ENCODE measurements at regions not wholly inside any gene's neighbourhood (a gene's known extent, or its start where the extent isn't known, plus 50 kb on each side); places are given as distances from the start of the nearest gene placed in this dataset.

GRCh38 chr15:29921130-29921601, 98.9 kb upstream of the TJP1 start:
- ChIA-PET CTCF (interaction anchor here (0.6 to 0.7 kb wide), 2 partner anchors 224 to 242 kb away, joined by 5 to 6 read pairs; no protein-coding TSS in a partner anchor), POLR2A (interaction anchor here (1.0 to 1.2 kb wide), 2 partner anchors 11 to 100 kb away, joined by 3 to 5 read pairs; partner anchors contain the start of gene TJP1)
- H3K36me3 ChIP-seq (ENCODE audit: control insufficient read depth in 2 of 2, insufficient read depth in 1 of 2, low read length in 2 of 2) = no peaks in the 10 kb centered on the region
- no peak overlapping the region for H3K27ac ChIP-seq (ENCODE audit: extremely low read depth, low read depth, low read length)
- H3K4me3 ChIP-seq (ENCODE audit: low read depth, low read length) = no peak overlapping the region
- TF ChIP-seq, protein P1, sequence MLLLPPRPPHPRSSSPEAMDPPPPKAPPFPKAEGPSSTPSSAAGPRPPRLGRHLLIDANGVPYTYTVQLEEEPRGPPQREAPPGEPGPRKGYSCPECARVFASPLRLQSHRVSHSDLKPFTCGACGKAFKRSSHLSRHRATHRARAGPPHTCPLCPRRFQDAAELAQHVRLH (tag by site-specific recombination; IDR thresholded peaks at IDR 0.05) = no peak
- TF ChIP-seq, protein P2, sequence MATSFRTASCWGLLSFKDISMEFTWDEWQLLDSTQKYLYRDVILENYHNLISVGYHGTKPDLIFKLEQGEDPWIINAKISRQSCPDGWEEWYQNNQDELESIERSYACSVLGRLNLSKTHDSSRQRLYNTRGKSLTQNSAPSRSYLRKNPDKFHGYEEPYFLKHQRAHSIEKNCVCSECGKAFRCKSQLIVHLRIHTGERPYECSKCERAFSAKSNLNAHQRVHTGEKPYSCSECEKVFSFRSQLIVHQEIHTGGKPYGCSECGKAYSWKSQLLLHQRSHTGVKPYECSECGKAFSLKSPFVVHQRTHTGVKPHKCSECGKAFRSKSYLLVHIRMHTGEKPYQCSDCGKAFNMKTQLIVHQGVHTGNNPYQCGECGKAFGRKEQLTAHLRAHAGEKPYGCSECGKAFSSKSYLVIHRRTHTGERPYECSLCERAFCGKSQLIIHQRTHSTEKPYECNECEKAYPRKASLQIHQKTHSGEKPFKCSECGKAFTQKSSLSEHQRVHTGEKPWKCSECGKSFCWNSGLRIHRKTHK (tag by site-specific recombination; IDR thresholded peaks at IDR 0.05) = no peak
- TF ChIP-seq GFI1B (tag by site-specific recombination; IDR thresholded peaks at IDR 0.05) (no peak), MZF1 (tag by site-specific recombination; IDR thresholded peaks at IDR 0.05; ENCODE audit: borderline replicate concordance) (no peak), SCRT2 (tag by site-specific recombination; IDR thresholded peaks at IDR 0.05) (no peak)
- peaks cover 18% of the 10 kb centered on the region for H3K4me1 ChIP-seq (ENCODE audit: control insufficient read depth, insufficient read depth, low read length)
- H3K9me3 ChIP-seq (ENCODE audit: control insufficient read depth, insufficient read depth, low read depth, low read length) = no peaks in the 10 kb centered on the region

DNA sequence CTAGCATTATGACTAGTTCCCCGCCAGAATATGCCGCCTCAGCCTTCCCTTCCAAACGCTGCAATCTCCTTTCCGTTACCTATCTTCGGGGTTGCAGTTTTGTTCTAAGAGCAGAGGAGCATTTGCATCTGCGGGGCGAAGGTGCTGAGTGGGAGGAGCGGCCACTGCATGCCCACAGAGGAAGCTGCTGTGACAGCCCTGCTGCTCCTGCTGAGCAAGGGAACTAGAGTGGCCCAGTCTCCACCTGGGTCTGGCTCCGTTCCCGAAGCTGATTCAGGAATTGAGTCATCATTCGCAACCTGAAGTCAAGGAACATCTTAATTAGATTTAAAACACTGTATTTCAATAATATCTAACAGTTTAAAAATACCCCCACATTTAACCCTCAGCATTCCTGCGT, 98.2 kb upstream of the TJP1 start:
- no peaks in the 10 kb centered on the region for H3K9me3 ChIP-seq (ENCODE audit: control insufficient read depth, insufficient read depth, low read depth, low read length)
- H3K36me3 ChIP-seq (ENCODE audit: control insufficient read depth in 2 of 2, insufficient read depth in 1 of 2, low read length in 2 of 2) = no peaks in the 10 kb centered on the region
- ChIA-PET POLR2A (interaction anchor here (1.0 to 1.2 kb wide), 2 partner anchors 10 to 99 kb away, joined by 3 to 5 read pairs; partner anchors contain the start of gene TJP1), CTCF (no interaction called here)
- H3K27ac ChIP-seq (ENCODE audit: extremely low read depth, low read depth, low read length) = no peak overlapping the region
- peaks cover 18% of the 10 kb centered on the region for H3K4me1 ChIP-seq (ENCODE audit: control insufficient read depth, insufficient read depth, low read length)
- no peak overlapping the region for H3K4me3 ChIP-seq (ENCODE audit: low read depth, low read length)
- TF ChIP-seq ZNF394 (tag by site-specific recombination; IDR thresholded peaks at IDR 0.05; ENCODE audit: borderline replicate concordance) = 0 out of 2 replicates have a peak, but pooled peaks have one; percentile 20
- TF ChIP-seq, protein P3, sequence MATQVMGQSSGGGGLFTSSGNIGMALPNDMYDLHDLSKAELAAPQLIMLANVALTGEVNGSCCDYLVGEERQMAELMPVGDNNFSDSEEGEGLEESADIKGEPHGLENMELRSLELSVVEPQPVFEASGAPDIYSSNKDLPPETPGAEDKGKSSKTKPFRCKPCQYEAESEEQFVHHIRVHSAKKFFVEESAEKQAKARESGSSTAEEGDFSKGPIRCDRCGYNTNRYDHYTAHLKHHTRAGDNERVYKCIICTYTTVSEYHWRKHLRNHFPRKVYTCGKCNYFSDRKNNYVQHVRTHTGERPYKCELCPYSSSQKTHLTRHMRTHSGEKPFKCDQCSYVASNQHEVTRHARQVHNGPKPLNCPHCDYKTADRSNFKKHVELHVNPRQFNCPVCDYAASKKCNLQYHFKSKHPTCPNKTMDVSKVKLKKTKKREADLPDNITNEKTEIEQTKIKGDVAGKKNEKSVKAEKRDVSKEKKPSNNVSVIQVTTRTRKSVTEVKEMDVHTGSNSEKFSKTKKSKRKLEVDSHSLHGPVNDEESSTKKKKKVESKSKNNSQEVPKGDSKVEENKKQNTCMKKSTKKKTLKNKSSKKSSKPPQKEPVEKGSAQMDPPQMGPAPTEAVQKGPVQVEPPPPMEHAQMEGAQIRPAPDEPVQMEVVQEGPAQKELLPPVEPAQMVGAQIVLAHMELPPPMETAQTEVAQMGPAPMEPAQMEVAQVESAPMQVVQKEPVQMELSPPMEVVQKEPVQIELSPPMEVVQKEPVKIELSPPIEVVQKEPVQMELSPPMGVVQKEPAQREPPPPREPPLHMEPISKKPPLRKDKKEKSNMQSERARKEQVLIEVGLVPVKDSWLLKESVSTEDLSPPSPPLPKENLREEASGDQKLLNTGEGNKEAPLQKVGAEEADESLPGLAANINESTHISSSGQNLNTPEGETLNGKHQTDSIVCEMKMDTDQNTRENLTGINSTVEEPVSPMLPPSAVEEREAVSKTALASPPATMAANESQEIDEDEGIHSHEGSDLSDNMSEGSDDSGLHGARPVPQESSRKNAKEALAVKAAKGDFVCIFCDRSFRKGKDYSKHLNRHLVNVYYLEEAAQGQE (tag by site-specific recombination; IDR thresholded peaks at IDR 0.05) = no peak
- TF ChIP-seq OSR2 (tag by site-specific recombination; IDR thresholded peaks at IDR 0.05) = peak; percentile 57; the same call in 1 of the 2 replicates
- TF ChIP-seq ZFHX2 (tag by site-specific recombination; conservative IDR thresholded peaks at IDR 0.05) = peak; percentile 51
- TF ChIP-seq ZIC2 (tag by site-specific recombination; IDR thresholded peaks at IDR 0.05) = peak; percentile 87
- no peak for TF ChIP-seq ZNF16 (tag by site-specific recombination; IDR thresholded peaks at IDR 0.05; ENCODE audit: low read depth)
- no peak for TF ChIP-seq ZNF266 (tag by site-specific recombination; IDR thresholded peaks at IDR 0.05; ENCODE audit: low read depth)
- TF ChIP-seq PRDM10 (tag by site-specific recombination; IDR thresholded peaks at IDR 0.05) = peak; percentile 57
- TF ChIP-seq ZNF600 (tag by site-specific recombination; IDR thresholded peaks at IDR 0.05) = peak; percentile 37; the same call in 1 of the 2 replicates

All from HEK293 (cell line).